GM19023 (cell line): ENCODE measurements at regions not wholly inside any gene's neighbourhood (a gene's known extent, or its start where the extent isn't known, plus 50 kb on each side); places are given as distances from the start of the nearest gene placed in this dataset.

ENCODE experiments used
- ATAC-seq: cut with Tn5 transposase; IDR thresholded peaks from one replicate; pipeline ENCODE4 v1.9.1; 2021; ENCODE audit warnings: mild to moderate bottlenecking, moderate library complexity; ENCODE audit not compliant: unreplicated experiment

- no peak for ATAC-seq
Observed at GRCh38 chr6:157769776-157770426, 53.1 kb upstream of the SNX9 start.

DNA sequence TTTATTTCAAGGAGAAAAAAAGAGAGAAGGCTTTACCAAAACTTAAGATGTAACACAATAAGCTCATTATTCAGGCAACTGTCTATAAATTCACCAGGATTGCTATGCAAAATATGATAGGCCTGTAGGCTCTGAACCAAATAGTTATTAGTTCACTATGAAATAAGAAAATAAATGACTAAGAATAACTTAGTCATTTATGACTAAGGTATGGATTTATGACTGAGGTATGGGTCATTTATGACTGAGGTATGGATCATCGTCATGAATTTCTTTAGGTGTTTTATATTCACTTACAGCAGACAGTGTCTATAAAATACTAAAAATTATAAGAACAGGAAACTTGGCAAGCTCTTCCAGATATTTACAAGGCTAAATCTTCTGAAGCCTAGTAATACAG, 52.1 kb upstream of the SNX9 start:
- no peak for ATAC-seq

DNA sequence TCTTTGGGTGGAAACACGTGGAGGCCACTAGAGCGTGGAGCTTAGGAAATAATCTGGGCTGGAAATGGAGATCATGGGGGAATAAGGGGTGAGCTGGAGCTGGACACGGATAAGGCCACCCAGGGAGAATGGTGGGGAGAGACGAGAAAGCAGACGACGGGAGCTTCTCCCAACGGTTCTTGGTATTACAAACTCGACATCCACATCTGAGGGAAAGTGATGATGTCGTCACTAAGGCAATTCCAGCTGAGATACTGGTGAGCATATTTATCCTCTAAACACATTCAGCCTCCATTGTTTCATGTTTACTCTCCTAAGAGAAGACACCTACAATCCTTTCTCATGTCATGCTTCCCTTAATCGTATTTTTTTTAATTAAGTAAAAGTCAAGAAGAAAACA, 50.2 kb upstream of the SNX9 start:
- no peak for ATAC-seq
